GM06990 (cell line): ENCODE measurements at regions not wholly inside any gene's neighbourhood (a gene's known extent, or its start where the extent isn't known, plus 50 kb on each side); places are given as distances from the start of the nearest gene placed in this dataset.

Experiments used
- DNase-seq: peaks from one replicate; pipeline ENCODE4 v3.0.0-alpha.2; 2011; ENCODE audit not compliant: insufficient read length; ENCODE audit errors: extremely low read depth
- H3K27me3 ChIP-seq: replicated peaks from 2 replicates; pipeline ENCODE4 v1.6.0; 2011; ENCODE audit warnings: low read length; ENCODE audit not compliant: control insufficient read depth, insufficient read depth
- H3K36me3 ChIP-seq: 2 replicates; pipeline ENCODE4 v1.5.1; 2011; ENCODE audit warnings: low read length; ENCODE audit not compliant: control insufficient read depth, insufficient read depth
- H3K4me3 ChIP-seq: replicated peaks from 2 replicates; pipeline ENCODE4 v1.5.1; 2011; ENCODE audit warnings: low read depth, mild to moderate bottlenecking, control low read depth, low read length
- CTCF ChIP-seq: IDR thresholded peaks from 2 replicates; pipeline ENCODE4 v1.5.1; 2011; ENCODE audit warnings: low read length, control low read depth, mild to moderate bottlenecking, inconsistent platforms; ENCODE audit not compliant: insufficient read depth, poor library complexity, severe bottlenecking

GRCh38 chr14:89013098-89013504, 188.7 kb downstream of the TTC8 start:
- no peak for DNase-seq
- no peak for TF ChIP-seq CTCF
- peaks cover 2% of the 10 kb centered on the region for H3K27me3 ChIP-seq
- no peaks in the 10 kb centered on the region for H3K36me3 ChIP-seq
- H3K4me3 ChIP-seq, result no peak overlapping the region

GRCh38 chr14:89013698-89014568, 189.5 kb downstream of the TTC8 start:
- no peak for DNase-seq

GRCh38 chr14:89014569-89014850, 190.1 kb downstream of the TTC8 start:
- DNase-seq, result no peak
- no peak overlapping the region for H3K4me3 ChIP-seq
- no peak for TF ChIP-seq CTCF

More at GRCh38 chr14:89013698-89014568, 189.5 kb downstream of the TTC8 start:
- TF ChIP-seq CTCF, result no peak
- Histone ChIP-seq H3K27me3 (peaks cover 2% of the 10 kb centered on the region), H3K4me3 (no peak overlapping the region), H3K36me3 (no peaks in the 10 kb centered on the region)

GRCh38 chr14:89015016-89015415, 190.6 kb downstream of the TTC8 start:
- no peak overlapping the region for H3K4me3 ChIP-seq
- no peak for DNase-seq
- H3K36me3 ChIP-seq, result no peaks in the 10 kb centered on the region
- TF ChIP-seq CTCF, result no peak
- peaks cover 2% of the 10 kb centered on the region for H3K27me3 ChIP-seq

More at GRCh38 chr14:89014569-89014850, 190.1 kb downstream of the TTC8 start:
- Histone ChIP-seq H3K36me3 (no peaks in the 10 kb centered on the region), H3K27me3 (peaks cover 2% of the 10 kb centered on the region)

GRCh38 chr14:89017417-89017816, 193.0 kb downstream of the TTC8 start:
- H3K27me3 ChIP-seq, result peaks cover 2% of the 10 kb centered on the region
- no peak for DNase-seq
- no peak overlapping the region for H3K4me3 ChIP-seq
- no peak for TF ChIP-seq CTCF
- H3K36me3 ChIP-seq, result no peaks in the 10 kb centered on the region
